Stimulated activated CD4-positive, alpha-beta T cell treated with anti-CD3 and anti-CD28 coated beads, Interleukin-2, amount 100 ng/mL, for 4 hours (primary cell): ENCODE measurements at regions not wholly inside any gene's neighbourhood (a gene's known extent, or its start where the extent isn't known, plus 50 kb on each side); places are given as distances from the start of the nearest gene placed in this dataset.

Source experiments
- DNase-seq: peaks from one replicate; pipeline ENCODE4 v3.0.0-alpha.2; 2020; ENCODE audit warnings: low read depth

DNA sequence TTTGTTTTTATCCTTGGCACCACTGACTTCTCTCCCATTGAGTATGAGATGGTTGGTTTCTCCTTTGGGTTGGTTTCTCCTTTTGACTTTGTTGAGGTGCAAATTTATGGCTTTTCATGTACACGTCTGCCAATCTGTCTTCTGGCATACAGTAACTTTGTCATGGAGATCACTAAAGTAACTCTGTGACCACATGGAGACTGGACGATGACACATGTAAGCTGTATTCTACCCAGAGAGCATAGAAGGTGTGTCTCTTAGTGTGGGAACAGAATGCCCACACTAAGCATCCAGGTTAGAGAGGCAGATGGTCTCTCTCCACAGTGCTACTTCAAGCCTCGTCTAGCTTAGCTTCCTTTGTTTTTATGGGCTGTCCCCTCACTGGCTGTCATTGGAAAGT, 897.5 kb downstream of the SUCLG1 start:
- no peak for DNase-seq

DNA sequence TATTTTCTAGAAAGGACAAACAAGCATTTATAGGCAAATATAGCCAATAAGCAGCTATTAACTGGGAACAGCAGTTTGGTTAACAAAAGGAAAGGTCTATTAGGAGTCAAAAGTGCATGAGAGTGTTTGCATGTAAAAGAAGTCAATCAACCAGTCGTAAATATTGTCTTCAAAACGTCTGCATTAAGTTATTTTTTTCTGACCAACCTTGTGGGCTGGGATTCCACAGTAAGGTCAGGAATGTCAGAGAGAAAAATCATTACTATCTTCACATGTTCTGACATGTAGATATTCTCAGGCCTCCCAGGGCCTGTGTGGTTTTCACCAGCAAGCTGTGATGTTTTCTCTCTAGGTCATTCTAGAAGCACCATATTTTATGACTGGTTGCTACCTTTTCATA, 922.5 kb downstream of the SUCLG1 start:
- no peak for DNase-seq

DNA sequence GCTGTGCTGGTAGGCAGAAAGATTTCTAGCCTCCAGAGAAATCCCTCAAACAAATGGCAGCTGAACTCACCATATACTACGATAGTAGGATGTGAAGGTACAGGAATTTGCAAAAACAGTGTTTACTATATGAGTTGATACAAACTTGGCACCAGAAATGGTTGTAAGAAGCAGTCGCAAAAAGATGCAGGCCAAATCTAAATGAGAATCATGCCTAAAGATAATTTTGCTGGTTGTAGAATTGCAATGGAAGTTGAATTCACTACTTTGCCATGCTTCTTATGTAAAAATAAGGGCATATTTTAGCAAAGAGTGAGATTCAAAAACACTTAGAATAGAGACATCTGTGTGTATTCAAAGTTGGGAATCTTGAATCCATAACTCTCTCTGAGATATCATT, 924.7 kb downstream of the SUCLG1 start:
- no peak for DNase-seq

DNA sequence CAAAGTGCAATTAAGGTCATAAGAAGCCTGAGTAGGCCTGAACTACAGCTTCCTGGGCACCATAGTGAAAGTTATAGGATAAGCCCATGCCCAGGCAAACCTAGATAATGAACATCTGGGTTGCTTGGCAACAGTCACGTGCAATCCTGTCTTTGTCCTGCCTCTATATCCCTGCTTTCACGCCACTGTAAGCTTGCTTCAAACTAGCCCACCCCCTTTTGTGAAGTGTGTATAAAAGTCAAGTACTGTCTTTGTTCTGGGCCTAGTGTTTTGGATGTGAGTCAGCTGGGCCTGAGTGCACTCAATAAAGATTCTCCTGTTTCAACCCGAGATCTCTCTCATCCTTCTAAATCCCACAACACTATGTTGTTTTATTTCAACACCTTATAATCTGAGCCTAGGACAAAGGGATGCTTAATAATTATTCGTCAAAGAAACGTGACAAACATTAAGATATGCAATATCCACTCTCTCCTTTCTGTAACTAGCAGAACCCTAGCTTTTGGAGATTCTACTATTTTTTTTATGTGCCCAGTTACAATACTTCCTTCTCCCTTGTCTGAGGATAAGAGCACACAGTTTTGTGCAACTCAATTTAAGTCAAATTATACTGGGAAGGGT, 927.8 kb downstream of the SUCLG1 start:
- DNase-seq: no peak

DNA sequence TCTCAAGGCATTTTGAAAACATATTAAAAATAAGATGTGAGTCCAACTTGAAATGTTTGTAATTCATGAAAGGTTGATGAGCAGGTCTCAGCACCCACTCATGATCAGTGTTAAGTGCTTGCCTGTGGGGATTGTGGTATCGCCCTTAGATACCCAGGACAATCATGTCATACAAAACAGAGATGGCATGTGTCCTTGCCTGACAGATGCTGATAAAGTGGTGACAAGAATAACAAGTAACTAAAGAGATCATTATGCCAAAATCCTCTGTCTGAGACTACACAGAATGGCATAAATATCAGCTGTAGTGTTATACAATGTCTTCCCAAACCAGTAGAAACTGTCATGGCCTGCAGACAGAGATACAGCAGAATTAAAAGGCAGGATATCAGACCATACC, 930.3 kb downstream of the SUCLG1 start:
- DNase-seq: no peak

DNA sequence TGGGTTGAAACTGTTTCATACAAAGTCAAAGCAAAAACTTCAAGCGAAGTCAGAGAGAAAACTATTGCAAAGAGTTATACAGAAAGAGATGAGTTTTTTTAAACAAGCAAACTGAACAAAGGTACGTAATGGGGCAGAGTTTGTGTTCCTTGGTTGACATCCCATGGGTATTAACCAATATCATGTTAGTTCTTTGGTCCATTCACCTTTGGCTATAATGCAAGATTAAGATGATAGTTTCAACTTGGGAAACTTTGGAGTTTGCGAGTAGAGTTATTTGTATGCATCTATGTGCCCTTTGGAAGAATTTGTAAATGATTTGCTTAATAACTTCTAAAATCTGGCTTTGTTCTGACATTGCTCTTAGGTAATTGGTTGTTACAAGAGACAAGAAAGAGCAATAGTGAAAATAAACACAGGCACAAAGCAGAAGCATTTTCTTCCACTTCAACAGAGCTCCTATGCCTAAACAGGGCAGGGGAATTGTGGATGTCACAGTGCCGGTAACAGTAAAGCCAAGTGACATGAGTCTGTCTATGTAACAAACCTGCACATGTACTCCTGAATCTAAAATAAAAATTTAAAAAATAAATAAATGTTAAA, 936.1 kb downstream of the SUCLG1 start:
- DNase-seq: no peak

DNA sequence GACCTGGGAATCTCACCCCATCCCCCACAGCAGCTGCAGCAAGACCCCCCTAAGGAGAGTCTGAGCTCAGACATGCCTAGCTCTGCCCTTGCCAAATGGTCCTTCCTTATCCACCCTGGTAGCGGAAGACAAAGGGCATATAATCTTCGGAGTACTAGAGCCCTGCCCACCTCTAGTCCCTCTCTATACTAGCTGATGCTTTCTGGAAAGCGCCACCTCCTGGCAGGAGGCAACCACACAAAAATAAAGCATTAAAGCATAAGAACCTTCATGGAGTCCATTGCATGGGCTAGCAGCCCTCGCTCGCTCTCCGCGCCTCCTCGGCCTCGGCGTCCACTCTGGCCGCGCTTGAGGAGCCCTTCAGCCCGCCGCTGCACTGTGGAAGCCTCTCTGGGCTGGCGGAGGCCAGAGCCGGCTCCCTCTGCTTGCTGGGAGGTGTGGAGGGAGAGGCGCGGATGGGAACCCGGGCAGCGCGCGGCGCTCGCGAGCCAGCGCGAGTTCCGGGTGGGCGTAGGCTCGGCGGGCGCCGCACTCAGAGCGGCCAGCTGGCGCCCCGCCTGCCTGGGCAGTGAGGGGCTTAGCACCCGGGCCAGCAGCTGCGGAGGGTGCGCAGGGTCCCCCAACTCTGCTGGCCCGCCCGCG, 941.2 kb downstream of the SUCLG1 start:
- DNase-seq: no peak

DNA sequence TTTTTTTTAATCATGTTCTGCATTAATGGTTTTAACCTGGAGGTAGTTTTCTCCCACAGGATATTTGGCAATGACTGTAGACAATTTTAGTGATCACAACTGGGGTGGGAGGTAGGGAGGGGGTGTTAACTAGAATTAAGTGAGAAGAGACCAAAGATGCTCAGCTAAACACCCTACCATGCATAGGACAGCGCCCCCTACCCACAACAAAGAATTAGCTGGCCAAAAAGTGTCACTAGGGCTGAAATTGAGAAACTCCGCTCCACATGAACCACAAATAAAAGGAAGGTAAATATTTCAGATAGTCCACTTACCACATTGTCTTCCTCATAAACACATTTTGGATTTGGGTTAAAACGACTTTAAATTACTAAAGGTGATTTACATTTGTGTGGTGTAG, 942.6 kb downstream of the SUCLG1 start:
- DNase-seq: no peak

DNA sequence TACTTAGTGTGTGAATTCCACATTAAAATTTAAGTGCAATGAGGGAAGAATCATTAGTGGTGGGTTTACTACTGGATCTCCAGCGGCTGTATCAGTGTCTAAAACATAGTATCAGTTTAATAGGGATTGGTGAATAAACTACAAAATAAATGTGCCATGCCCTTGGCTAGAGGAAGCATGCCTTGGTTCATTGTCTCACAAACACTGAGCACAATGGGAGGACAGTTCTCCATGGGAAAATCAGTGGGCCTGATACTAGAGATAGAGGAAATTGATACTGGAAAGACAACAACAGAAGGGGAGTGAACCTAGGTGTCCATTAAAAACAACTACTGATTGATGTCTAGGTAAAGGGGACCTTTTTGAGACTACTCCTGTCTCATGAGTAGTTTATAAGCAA, 971.6 kb downstream of the SUCLG1 start:
- no peak for DNase-seq

DNA sequence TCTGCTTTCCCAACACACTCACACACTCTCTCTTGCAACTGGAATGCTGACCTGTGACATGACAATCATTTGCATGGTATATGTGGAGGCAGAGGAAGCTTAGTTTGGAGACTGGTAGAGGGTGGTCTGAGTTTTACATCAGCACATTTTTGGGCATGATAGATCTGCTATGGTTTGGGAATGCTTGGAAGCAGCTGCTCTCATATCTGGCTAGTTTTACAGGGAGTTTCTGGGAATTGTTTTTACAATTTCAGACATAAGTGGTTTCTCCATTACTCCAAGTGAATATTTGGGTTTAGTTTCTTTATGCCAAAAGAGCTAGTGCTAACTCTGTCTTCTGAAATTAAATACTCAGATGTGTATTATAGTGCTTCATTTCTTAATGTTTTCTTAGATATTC, 977.6 kb downstream of the SUCLG1 start:
- DNase-seq: no peak

DNA sequence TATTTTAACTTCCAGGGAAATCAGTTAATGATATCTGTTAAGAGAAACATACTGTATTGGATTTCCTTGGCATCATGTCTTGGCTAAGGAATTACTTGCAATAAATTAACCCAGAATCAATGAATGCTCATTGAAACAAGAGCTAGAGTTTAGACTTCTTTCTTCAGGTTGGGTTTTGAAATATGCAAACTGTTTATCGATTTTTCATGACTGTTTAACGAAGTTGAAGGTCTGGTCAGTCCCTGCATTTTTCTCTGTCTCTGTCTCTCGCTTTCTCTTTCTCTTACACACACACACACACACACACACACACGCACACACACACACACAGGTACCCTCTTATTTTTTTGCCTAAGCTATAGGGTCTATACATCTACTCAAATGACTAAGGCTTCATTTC, 981.0 kb downstream of the SUCLG1 start:
- DNase-seq: no peak

DNA sequence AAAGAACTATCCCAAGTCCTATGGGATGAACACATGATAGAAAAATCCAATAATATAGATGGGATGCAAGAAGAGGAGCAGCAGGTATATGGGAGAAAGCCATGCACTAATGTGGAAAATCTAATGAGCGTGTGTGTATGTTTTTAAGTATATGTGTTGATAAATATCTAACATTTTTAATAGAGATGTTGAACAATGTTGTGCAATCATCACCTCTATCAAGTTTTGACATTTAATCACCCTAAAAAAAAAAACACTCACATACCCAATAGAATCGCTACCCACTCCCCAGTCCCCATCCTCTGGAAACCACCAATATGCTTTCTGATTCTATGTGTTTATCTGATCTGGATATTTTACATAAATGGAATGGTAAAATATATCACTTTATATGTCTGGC, 983.7 kb downstream of the SUCLG1 start:
- DNase-seq: no peak

DNA sequence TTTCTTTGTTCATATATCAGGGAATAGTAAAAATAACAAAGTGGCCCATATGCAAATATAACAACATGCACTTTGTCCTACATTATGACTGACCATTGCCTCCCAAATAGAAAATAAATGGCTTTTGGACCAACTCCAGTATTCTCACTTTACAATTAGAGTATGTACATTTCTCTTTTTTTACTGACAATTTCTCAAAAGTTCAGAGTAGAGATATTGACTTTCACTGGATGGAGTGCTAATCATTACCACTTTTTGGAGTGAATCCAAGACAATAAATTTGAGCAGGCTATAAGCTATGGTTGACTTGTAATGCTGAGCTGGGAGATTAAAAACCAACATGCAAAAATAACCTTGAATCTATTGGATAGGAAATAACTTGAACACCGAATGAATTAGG, 987.4 kb downstream of the SUCLG1 start:
- no peak for DNase-seq

DNA sequence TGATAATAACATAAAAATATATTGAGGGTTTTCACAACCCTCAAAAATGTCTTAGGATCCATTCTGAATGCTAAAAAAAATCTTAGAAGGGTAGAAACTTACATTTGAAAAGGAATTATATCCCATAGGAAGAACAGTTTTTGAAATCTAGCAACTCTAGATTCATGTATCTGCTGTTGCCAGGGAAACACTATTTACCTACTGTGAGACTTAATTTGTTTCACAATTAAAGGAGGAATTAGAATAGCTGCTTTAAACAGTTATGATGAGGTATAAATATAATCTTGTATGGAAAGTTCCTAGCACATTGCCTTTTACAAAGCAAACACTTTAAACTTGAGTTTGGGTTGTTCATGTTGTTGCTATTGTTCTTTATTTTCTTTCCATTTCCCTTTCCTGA, 988.2 kb downstream of the SUCLG1 start:
- no peak for DNase-seq

DNA sequence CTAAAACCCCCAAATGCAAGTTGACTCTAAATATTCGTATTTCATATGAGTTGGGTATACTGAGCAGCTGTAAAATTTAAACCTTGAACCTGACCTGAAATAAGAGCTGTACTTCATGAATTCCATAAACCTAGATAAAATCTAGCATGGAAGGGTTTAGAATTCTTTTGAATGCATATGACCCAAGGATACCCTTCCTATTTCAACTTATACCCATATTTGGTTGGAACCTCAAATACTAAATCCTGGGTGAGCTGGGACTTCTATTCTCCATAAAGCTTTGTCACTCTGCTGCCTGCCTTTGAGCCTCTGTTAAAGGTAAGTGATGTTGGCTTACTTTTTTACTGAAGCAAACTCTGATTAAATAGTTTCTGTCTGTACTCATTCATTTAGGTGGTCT, 994.6 kb downstream of the SUCLG1 start:
- no peak for DNase-seq

DNA sequence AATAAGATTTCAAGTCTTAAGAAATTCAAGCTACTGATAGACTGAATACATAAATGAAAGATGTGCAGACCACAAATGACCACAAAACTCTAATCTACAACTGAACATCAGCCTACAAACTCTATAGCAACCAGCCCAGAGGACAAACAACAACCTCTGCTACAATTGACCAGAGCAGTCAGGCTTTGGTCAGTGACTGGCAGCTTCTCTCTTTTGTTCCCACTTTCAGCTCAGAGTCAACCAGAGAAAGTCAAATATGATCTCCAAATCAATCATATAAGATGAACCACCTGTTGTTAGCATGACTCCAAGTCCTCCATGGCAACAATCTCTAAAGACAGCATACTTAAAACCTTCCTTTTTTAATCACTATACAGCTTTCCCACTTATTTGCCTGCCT, 996.2 kb downstream of the SUCLG1 start:
- no peak for DNase-seq

DNA sequence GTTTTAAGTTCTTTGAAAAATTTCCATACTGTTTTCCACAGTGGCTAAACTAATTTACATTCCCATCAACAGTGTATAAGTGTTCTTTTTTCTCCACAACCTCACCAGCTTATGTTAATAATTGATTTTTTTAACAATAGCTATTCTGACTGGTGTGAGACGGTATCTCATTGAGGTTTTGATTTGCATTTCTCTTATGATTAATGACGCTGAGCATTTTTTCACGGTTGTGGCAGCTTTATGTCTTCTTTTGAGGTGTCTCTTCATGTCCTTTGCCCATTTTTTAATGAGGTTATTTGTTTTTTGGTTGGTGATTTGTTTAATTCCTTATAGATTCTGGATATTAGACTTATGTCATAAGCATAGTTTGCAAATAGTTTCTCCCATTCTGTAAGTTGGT, 997.9 kb downstream of the SUCLG1 start:
- DNase-seq: no peak

DNA sequence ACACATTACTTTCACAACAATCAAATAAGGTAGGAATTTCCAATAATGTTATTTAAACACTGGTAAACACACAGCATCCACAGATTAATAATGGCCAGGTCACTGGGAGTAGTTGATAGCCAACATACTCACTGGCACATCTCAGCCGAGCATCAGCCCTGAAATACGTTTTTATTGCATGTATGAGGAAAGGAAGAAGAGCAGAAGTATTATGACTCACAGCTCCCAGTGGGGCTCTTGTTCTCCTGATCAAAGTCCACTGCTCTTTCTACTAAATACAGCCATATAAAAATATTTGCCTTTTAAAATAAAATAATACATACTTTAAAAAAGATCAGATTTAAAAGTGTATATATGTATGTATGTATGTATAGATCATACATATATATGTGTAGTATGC, 999.6 kb downstream of the SUCLG1 start:
- no peak for DNase-seq

DNA sequence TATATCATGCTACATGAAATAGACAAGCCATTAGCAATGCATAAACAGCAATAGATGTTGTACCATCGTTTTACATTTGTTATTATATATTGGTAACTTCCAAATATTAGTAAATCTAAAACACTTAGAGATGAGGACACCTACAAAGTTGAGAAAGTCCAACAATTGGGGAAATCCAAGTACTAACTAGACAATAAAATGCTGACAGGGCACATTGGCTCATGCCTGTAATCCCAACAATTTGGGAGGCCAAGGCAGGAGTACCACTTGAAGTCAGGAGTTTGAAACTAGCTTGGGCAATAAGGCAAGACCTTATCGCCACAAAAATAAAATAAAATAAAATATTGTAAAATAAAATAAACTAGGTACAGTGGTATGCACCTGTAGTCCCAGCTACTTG, 1023.1 kb downstream of the SUCLG1 start:
- DNase-seq: no peak

DNA sequence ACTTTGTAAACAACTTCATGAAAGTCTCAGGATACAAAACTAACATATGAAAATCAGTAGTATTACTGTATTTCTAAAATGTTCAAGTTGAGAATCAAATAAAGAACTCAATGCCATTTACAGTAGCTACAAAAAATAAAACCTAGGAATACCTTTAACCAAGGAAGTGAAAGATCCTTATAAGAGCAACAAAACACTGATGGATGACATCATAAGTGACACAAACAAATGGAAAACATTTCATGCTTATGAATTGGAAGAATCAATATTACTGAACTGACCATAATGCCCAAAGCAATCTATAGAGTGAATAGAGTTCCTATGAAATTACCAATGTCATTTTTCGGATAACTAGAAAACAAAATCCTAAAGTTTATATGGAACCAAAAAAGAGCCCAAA, 1038.1 kb downstream of the SUCLG1 start:
- no peak for DNase-seq

DNA sequence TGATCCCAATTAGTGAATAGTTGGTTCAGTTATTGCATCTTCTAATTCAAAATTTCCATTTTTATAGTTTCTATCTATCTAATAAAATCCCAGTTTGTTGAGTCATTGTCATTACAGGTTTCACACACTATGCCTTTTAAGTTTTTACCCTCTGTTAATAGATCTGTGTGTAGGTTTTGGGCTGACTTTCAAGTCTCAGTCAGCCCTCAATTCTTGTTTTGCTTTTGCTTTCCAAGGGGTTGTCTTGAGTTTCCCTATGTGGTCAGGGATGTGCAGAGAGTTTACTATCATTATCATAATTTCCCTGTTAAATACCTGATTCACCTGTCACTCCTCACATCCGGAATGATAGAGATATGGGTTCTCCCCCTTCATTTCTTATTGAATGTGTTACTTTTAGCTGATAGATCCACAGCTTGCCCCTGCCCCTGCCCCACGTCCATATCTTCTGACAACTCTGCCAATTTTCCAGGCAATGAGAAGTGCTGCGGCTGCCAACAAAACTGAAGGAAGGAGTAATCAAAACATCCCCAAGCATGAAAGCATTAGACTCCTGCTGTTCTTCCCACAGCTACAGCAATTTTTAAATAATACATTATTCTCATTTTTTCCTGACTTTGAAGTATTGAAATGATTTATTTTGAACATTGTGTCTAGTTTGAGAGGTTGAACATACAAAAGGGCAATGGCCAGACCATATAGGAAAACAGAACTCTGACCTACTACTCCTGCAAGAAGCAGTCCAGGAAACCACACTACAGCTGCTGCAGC, 1064.8 kb downstream of the SUCLG1 start:
- DNase-seq: no peak

DNA sequence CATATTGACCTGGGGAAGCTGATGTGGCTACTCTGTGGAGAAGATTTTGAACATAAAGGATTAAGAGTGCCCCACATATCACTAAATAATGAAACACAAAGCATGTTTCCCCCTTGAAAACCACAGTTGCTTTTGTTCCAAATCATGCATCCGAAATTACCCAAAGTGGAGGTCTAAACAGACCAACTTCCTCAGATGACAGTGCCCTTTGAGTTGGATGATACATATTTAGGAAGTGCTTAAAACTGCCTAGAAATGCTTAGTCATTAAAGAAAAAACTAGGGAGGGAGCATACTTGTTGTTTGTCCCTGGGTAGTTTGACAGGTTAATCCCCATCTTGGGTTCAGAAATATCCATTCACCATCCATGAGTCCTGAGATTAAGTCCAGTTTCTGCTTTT, 1070.3 kb downstream of the SUCLG1 start:
- DNase-seq: no peak

DNA sequence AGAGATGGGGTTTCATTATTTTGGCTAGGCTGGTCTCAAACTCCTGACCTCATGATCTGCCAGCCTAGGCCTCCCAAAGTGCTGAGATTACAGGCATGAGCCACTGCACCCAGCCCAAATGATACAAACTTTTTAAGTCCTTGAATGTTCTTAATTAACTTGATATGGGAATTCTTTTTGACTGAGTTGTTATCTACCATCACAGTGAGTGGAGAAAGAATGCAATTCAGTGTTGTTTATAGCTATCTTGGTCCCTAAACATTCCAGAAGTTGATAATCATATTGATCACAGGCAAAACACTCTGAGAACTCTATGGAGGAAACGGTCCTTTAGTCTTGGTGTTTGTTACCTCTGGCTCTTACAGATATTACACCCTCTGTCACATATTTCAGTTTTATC, 1072.5 kb downstream of the SUCLG1 start:
- DNase-seq: no peak
